Suprapubic skin (tissue), 3 donors: ENCODE measurements at regions not wholly inside any gene's neighbourhood (a gene's known extent, or its start where the extent isn't known, plus 50 kb on each side); places are given as distances from the start of the nearest gene placed in this dataset.

ENCODE experiments used
- POLR2AphosphoS5 ChIP-seq, 3 donors: sonication (generic); formaldehyde crosslinking; IDR thresholded peaks; one replicate each; pipeline ENCODE4 v1.6.1; 2017; ENCODE audit warnings: antibody characterized with exemption in 3 of 3
- TF ChIP-seq, protein P1 (sequence below), 2 donors: fragments of 200-600 bp in 1 of 2; fragments of 450-650 bp in 1 of 2; sonication (generic) in 1 of 2; IDR thresholded peaks; one replicate each; pipeline ENCODE4 v1.5.1; 2016 to 2019; ENCODE audit warnings: antibody characterized with exemption in 2 of 2, mild to moderate bottlenecking in 1 of 2, moderate library complexity in 1 of 2

GRCh38 chr18:67901573-67901972 lies 385.1 kb upstream of the DSEL start:
- TF ChIP-seq, protein P1, sequence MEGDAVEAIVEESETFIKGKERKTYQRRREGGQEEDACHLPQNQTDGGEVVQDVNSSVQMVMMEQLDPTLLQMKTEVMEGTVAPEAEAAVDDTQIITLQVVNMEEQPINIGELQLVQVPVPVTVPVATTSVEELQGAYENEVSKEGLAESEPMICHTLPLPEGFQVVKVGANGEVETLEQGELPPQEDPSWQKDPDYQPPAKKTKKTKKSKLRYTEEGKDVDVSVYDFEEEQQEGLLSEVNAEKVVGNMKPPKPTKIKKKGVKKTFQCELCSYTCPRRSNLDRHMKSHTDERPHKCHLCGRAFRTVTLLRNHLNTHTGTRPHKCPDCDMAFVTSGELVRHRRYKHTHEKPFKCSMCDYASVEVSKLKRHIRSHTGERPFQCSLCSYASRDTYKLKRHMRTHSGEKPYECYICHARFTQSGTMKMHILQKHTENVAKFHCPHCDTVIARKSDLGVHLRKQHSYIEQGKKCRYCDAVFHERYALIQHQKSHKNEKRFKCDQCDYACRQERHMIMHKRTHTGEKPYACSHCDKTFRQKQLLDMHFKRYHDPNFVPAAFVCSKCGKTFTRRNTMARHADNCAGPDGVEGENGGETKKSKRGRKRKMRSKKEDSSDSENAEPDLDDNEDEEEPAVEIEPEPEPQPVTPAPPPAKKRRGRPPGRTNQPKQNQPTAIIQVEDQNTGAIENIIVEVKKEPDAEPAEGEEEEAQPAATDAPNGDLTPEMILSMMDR (IDR thresholded peaks at IDR 0.05): no peak
- no peak for TF ChIP-seq POLR2AphosphoS5 (IDR thresholded peaks at IDR 0.05)
